ENCODE measurements at regions not wholly inside any gene's neighbourhood (a gene's known extent, or its start where the extent isn't known, plus 50 kb on each side); places are given as distances from the start of the nearest gene placed in this dataset.
"Not testable (repeated sequence)": the region's sequence is repeated elsewhere in the genome, so short reads cannot be mapped to it uniquely, and the experiment has no call there.

- POLR2A ChIA-PET: no interaction called here
- no peak overlapping the region for H3K27ac ChIP-seq (ENCODE audit: low read depth, low read length, poor library complexity, severe bottlenecking)
- DNase-seq (ENCODE audit: low spot score): no peak
- no peak overlapping the region for H3K4me3 ChIP-seq (ENCODE audit: low read depth, low read length, poor library complexity, severe bottlenecking)
- no peaks in the 10 kb centered on the region for H3K9me2 ChIP-seq (ENCODE audit: insufficient read depth, low read length)
- H3K4me2 ChIP-seq (ENCODE audit: low read length): no peak overlapping the region
- no peak for TF ChIP-seq EZH2phosphoT487 (IDR thresholded peaks at IDR 0.05; ENCODE audit: borderline replicate concordance, low read depth, low read length)
- TF ChIP-seq, protein P1, sequence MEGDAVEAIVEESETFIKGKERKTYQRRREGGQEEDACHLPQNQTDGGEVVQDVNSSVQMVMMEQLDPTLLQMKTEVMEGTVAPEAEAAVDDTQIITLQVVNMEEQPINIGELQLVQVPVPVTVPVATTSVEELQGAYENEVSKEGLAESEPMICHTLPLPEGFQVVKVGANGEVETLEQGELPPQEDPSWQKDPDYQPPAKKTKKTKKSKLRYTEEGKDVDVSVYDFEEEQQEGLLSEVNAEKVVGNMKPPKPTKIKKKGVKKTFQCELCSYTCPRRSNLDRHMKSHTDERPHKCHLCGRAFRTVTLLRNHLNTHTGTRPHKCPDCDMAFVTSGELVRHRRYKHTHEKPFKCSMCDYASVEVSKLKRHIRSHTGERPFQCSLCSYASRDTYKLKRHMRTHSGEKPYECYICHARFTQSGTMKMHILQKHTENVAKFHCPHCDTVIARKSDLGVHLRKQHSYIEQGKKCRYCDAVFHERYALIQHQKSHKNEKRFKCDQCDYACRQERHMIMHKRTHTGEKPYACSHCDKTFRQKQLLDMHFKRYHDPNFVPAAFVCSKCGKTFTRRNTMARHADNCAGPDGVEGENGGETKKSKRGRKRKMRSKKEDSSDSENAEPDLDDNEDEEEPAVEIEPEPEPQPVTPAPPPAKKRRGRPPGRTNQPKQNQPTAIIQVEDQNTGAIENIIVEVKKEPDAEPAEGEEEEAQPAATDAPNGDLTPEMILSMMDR (conservative IDR thresholded peaks at IDR 0.05; ENCODE audit: low read length): no peak
- H3K4me1 ChIP-seq (ENCODE audit: insufficient read depth, low read length, poor library complexity, severe bottlenecking): no peaks in the 10 kb centered on the region
- H3K36me3 ChIP-seq (ENCODE audit: insufficient read depth, low read length): no peaks in the 10 kb centered on the region
- intact Hi-C loops (cut with micrococcal nuclease; ENCODE audit: unreplicated experiment): no loop called here
- H3K79me2 ChIP-seq (ENCODE audit: insufficient read depth, low read depth, low read length): no peaks in the 10 kb centered on the region
- H4K20me1 ChIP-seq (ENCODE audit: insufficient read depth, low read length): no peaks in the 10 kb centered on the region
- BruUV-seq (replicated peaks): no TSS peak
- CTCF ChIA-PET (ENCODE audit: unreplicated experiment): interaction anchor here (0.7 kb wide), 1 partner anchor 12 kb away, joined by 3 read pairs; no protein-coding TSS in a partner anchor
- no peaks in the 10 kb centered on the region for H3K9me3 ChIP-seq (ENCODE audit: low read length)
- no peak overlapping the region for H2AFZ ChIP-seq (ENCODE audit: low read length)
Measured at GRCh38 chr6:33888183-33888582, 84.4 kb upstream of the MLN start.

DNA sequence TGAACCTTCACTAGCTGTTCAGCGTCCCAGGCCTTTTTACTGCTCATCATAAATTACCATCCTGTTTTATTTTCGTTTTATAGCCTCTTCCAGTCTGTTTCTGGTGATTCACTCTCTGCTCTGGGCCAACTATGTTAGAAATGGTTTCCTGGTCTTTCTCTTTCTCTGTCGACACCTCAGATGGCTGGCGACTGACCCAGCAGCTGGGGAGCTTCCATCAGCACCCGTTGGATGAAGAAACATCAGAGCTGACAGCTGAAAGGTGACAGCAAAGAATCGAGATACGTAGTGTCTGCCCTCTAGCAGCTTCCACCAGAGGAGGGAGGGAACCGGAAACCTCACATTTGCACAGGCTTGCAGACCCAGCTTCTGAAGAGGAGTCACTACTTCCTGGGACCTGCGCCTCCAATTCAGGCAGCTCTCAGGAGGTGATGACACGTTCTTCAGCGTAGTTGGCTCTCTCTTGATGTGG is 82.9 kb upstream of the MLN start:
- intact Hi-C loops (cut with micrococcal nuclease; ENCODE audit: unreplicated experiment): no loop called here
- Histone ChIP-seq H3K9me3 (ENCODE audit: low read length) (no peaks in the 10 kb centered on the region), H3K4me2 (ENCODE audit: low read length) (no peak overlapping the region), H3K36me3 (ENCODE audit: insufficient read depth, low read length) (no peaks in the 10 kb centered on the region), H3K79me2 (ENCODE audit: insufficient read depth, low read depth, low read length) (no peaks in the 10 kb centered on the region), H4K20me1 (ENCODE audit: insufficient read depth, low read length) (no peaks in the 10 kb centered on the region), H3K4me1 (ENCODE audit: insufficient read depth, low read length, poor library complexity, severe bottlenecking) (no peaks in the 10 kb centered on the region), H3K9me2 (ENCODE audit: insufficient read depth, low read length) (no peaks in the 10 kb centered on the region), H2AFZ (ENCODE audit: low read length) (no peak overlapping the region), H3K4me3 (ENCODE audit: low read depth, low read length, poor library complexity, severe bottlenecking) (no peak overlapping the region), H3K27ac (ENCODE audit: low read depth, low read length, poor library complexity, severe bottlenecking) (no peak overlapping the region)
- no TSS peak for BruUV-seq (replicated peaks)
- ChIA-PET POLR2A (no interaction called here), CTCF (ENCODE audit: unreplicated experiment) (no interaction called here)
- TF ChIP-seq EZH2phosphoT487 (IDR thresholded peaks at IDR 0.05; ENCODE audit: borderline replicate concordance, low read depth, low read length): no peak
- TF ChIP-seq, protein P1 (conservative IDR thresholded peaks at IDR 0.05; ENCODE audit: low read length): no peak
- DNase-seq (ENCODE audit: low spot score): no peak

- Histone ChIP-seq H3K4me1 (ENCODE audit: insufficient read depth, low read length, poor library complexity, severe bottlenecking) (no peaks in the 10 kb centered on the region), H3K9me2 (ENCODE audit: insufficient read depth, low read length) (no peaks in the 10 kb centered on the region), H3K79me2 (ENCODE audit: insufficient read depth, low read depth, low read length) (no peaks in the 10 kb centered on the region), H3K4me3 (ENCODE audit: low read depth, low read length, poor library complexity, severe bottlenecking) (no peak overlapping the region), H4K20me1 (ENCODE audit: insufficient read depth, low read length) (no peaks in the 10 kb centered on the region), H2AFZ (ENCODE audit: low read length) (no peak overlapping the region), H3K4me2 (ENCODE audit: low read length) (no peak overlapping the region), H3K9me3 (ENCODE audit: low read length) (no peaks in the 10 kb centered on the region), H3K36me3 (ENCODE audit: insufficient read depth, low read length) (no peaks in the 10 kb centered on the region), H3K27ac (ENCODE audit: low read depth, low read length, poor library complexity, severe bottlenecking) (no peak overlapping the region)
- ChIA-PET POLR2A (interaction anchor here (0.6 kb wide), 2 partner anchors 21 to 228 kb away, joined by 3 read pairs; no protein-coding TSS in a partner anchor), CTCF (ENCODE audit: unreplicated experiment) (no interaction called here)
- no TSS peak for BruUV-seq (replicated peaks)
- intact Hi-C loops (cut with micrococcal nuclease; ENCODE audit: unreplicated experiment): no loop called here
- TF ChIP-seq, protein P1 (conservative IDR thresholded peaks at IDR 0.05; ENCODE audit: low read length): no peak
- no peak for TF ChIP-seq EZH2phosphoT487 (IDR thresholded peaks at IDR 0.05; ENCODE audit: borderline replicate concordance, low read depth, low read length)
- DNase-seq (ENCODE audit: low spot score): no peak
Measured at GRCh38 chr6:33885132-33886057, 81.6 kb upstream of the MLN start.

- H3K4me2 ChIP-seq (ENCODE audit: low read length); POLR2A ChIA-PET; H3K9me2 ChIP-seq (ENCODE audit: insufficient read depth, low read length); BruUV-seq (replicated peaks); DNase-seq (ENCODE audit: low spot score); H3K4me3 ChIP-seq (ENCODE audit: low read depth, low read length, poor library complexity, severe bottlenecking); H4K20me1 ChIP-seq (ENCODE audit: insufficient read depth, low read length); H3K4me1 ChIP-seq (ENCODE audit: insufficient read depth, low read length, poor library complexity, severe bottlenecking); H3K36me3 ChIP-seq (ENCODE audit: insufficient read depth, low read length); H2AFZ ChIP-seq (ENCODE audit: low read length); H3K9me3 ChIP-seq (ENCODE audit: low read length); H3K27ac ChIP-seq (ENCODE audit: low read depth, low read length, poor library complexity, severe bottlenecking); intact Hi-C loops (cut with micrococcal nuclease; ENCODE audit: unreplicated experiment); H3K79me2 ChIP-seq (ENCODE audit: insufficient read depth, low read depth, low read length); CTCF ChIA-PET (ENCODE audit: unreplicated experiment): not testable (repeated sequence)
Measured at GRCh38 chr6:33883621-33884020, 79.8 kb upstream of the MLN start.
